ENCODE measurements at regions not wholly inside any gene's neighbourhood (a gene's known extent, or its start where the extent isn't known, plus 50 kb on each side); places are given as distances from the start of the nearest gene placed in this dataset.
"Not testable (repeated sequence)": the region's sequence is repeated elsewhere in the genome, so short reads cannot be mapped to it uniquely, and the experiment has no call there.

GRCh38 chr11:15346907-15347306 is 232.2 kb downstream of the INSC start:
- ChIA-PET POLR2A (ENCODE audit: low non-redundant PET) (no interaction called here), CTCF (interaction anchor here (0.6 kb wide), 1 partner anchor 854 kb away, joined by 3 read pairs; no protein-coding TSS in a partner anchor)
- no peak for TF ChIP-seq CTCF (conservative IDR thresholded peaks at IDR 0.05; ENCODE audit: low read depth)
- DNase-seq (ENCODE audit: low spot score): no peak
- no peak overlapping the region for H3K27ac ChIP-seq

- no peak for DNase-seq (ENCODE audit: low spot score)
- POLR2A ChIA-PET (ENCODE audit: low non-redundant PET): no interaction called here
- CTCF ChIA-PET: interaction anchor here (0.8 kb wide), 1 partner anchor 440 kb away, joined by 3 read pairs; no protein-coding TSS in a partner anchor
- no peak overlapping the region for H3K27ac ChIP-seq
- TF ChIP-seq CTCF (conservative IDR thresholded peaks at IDR 0.05; ENCODE audit: low read depth): no peak
Measured at GRCh38 chr11:15347969-15348734, 233.4 kb downstream of the INSC start.

GRCh38 chr11:15349413-15349812 is 234.7 kb downstream of the INSC start:
- POLR2A ChIA-PET (ENCODE audit: low non-redundant PET): no interaction called here
- no peak for TF ChIP-seq CTCF (conservative IDR thresholded peaks at IDR 0.05; ENCODE audit: low read depth)
- DNase-seq (ENCODE audit: low spot score): no peak
- no peak overlapping the region for H3K27ac ChIP-seq
- CTCF ChIA-PET: no interaction called here

GRCh38 chr11:15361316-15361715 is 246.6 kb downstream of the INSC start:
- CTCF ChIA-PET: no interaction called here
- no peak for DNase-seq (ENCODE audit: low spot score)
- TF ChIP-seq CTCF (conservative IDR thresholded peaks at IDR 0.05; ENCODE audit: low read depth): no peak

GRCh38 chr11:15365286-15365685 is 250.6 kb downstream of the INSC start:
- H3K27ac ChIP-seq; CTCF ChIA-PET; POLR2A ChIA-PET (ENCODE audit: low non-redundant PET); DNase-seq (ENCODE audit: low spot score): not testable (repeated sequence)

More at GRCh38 chr11:15361316-15361715, 246.6 kb downstream of the INSC start:
- POLR2A ChIA-PET (ENCODE audit: low non-redundant PET): no interaction called here
- H3K27ac ChIP-seq: no peak overlapping the region

GRCh38 chr11:15367695-15368094 is 253.0 kb downstream of the INSC start:
- POLR2A ChIA-PET (ENCODE audit: low non-redundant PET): no interaction called here
- TF ChIP-seq CTCF (conservative IDR thresholded peaks at IDR 0.05; ENCODE audit: low read depth): no peak
- H3K27ac ChIP-seq: no peak overlapping the region
- DNase-seq (ENCODE audit: low spot score): no peak
- CTCF ChIA-PET: no interaction called here

GRCh38 chr11:15370495-15371147 is 255.9 kb downstream of the INSC start:
- no peak overlapping the region for H3K27ac ChIP-seq
- POLR2A ChIA-PET (ENCODE audit: low non-redundant PET): no interaction called here
- no peak for TF ChIP-seq CTCF (conservative IDR thresholded peaks at IDR 0.05; ENCODE audit: low read depth)
- CTCF ChIA-PET: no interaction called here
- DNase-seq (ENCODE audit: low spot score): no peak

Data from RWPE1 (cell line).